PFSK-1 (cell line): ENCODE measurements at regions not wholly inside any gene's neighbourhood (a gene's known extent, or its start where the extent isn't known, plus 50 kb on each side); places are given as distances from the start of the nearest gene placed in this dataset.

Source experiments
- FOXP2 ChIP-seq: optimal IDR thresholded peaks from 2 replicates; pipeline ENCODE3; 2011; ENCODE audit warnings: borderline replicate concordance, control low read depth, inconsistent platforms; ENCODE audit not compliant: insufficient read depth; ENCODE audit errors: extremely low read length, extremely low read depth
- POLR2AphosphoS5 ChIP-seq: IDR thresholded peaks from 2 replicates; pipeline ENCODE4 v1.6.1; 2012; ENCODE audit warnings: low read depth, mild to moderate bottlenecking, control low read depth, low read length, moderate library complexity
- REST ChIP-seq, 2 experiments: IDR thresholded peaks; 2 replicates each; pipeline versions ENCODE4 v1.6.1 to v1.8.0; 2011 to 2012; ENCODE audit warnings: low read depth in 2 of 2, low read length in 2 of 2, control low read depth in 1 of 2, inconsistent platforms in 1 of 2, mild to moderate bottlenecking in 1 of 2, moderate library complexity in 1 of 2; ENCODE audit not compliant: insufficient read depth in 1 of 2
- SIN3A ChIP-seq: IDR thresholded peaks from 2 replicates; pipeline ENCODE4 v1.6.1; 2012; ENCODE audit warnings: mild to moderate bottlenecking, low read length, moderate library complexity, borderline replicate concordance; ENCODE audit not compliant: insufficient read depth
- TAF1 ChIP-seq: IDR thresholded peaks from 2 replicates; pipeline ENCODE4 v1.6.1; 2012; ENCODE audit warnings: low read length, control low read depth, borderline replicate concordance; ENCODE audit not compliant: insufficient read depth

GRCh38 chr10:89846786-89847185 is 145.4 kb downstream of the KIF20B start:
- TF ChIP-seq REST (IDR thresholded peaks at IDR 0.05; ENCODE audit: insufficient read depth in 1 of 2, low read depth in 2 of 2, low read length in 2 of 2), result no peak
- no peak for TF ChIP-seq TAF1

- no peak for TF ChIP-seq TAF1
- TF ChIP-seq FOXP2, result no peak
- no peak for TF ChIP-seq SIN3A
Observed at GRCh38 chr10:89852872-89853271, 151.5 kb downstream of the KIF20B start.

- TF ChIP-seq TAF1 (no peak), FOXP2 (no peak), POLR2AphosphoS5 (no peak), SIN3A (no peak), REST (IDR thresholded peaks at IDR 0.05; ENCODE audit: insufficient read depth in 1 of 2, low read depth in 2 of 2, low read length in 2 of 2) (no peak)
Observed at GRCh38 chr10:89853781-89854191, 152.4 kb downstream of the KIF20B start.

- TF ChIP-seq POLR2AphosphoS5, result no peak
- TF ChIP-seq SIN3A, result no peak
- no peak for TF ChIP-seq FOXP2
- no peak for TF ChIP-seq TAF1
- no peak for TF ChIP-seq REST (IDR thresholded peaks at IDR 0.05; ENCODE audit: insufficient read depth in 1 of 2, low read depth in 2 of 2, low read length in 2 of 2)
Observed at GRCh38 chr10:89857431-89858042, 156.1 kb downstream of the KIF20B start.

- TF ChIP-seq POLR2AphosphoS5, result no peak
Observed at GRCh38 chr10:89861199-89861573, 159.8 kb downstream of the KIF20B start.

- no peak for TF ChIP-seq POLR2AphosphoS5
- TF ChIP-seq TAF1, result no peak
- TF ChIP-seq REST (IDR thresholded peaks at IDR 0.05; ENCODE audit: insufficient read depth in 1 of 2, low read depth in 2 of 2, low read length in 2 of 2), result no peak
- TF ChIP-seq SIN3A, result no peak
- no peak for TF ChIP-seq FOXP2
Observed at GRCh38 chr10:89861584-89862301, 160.4 kb downstream of the KIF20B start.
